Astrocyte (in vitro differentiated cells and primary cell): ENCODE measurements at regions not wholly inside any gene's neighbourhood (a gene's known extent, or its start where the extent isn't known, plus 50 kb on each side); places are given as distances from the start of the nearest gene placed in this dataset.

Experiments used
- EZH2 ChIP-seq: IDR thresholded peaks from 2 replicates; pipeline ENCODE4 v1.6.1; 2012; ENCODE audit warnings: mild to moderate bottlenecking, low read length, inconsistent platforms; ENCODE audit not compliant: insufficient read depth
- TF ChIP-seq, protein P1 (sequence below): IDR thresholded peaks from 2 replicates; pipeline ENCODE4 v1.5.1; 2011; ENCODE audit warnings: low read depth, mild to moderate bottlenecking, inconsistent platforms, low read length, moderate library complexity; ENCODE audit not compliant: insufficient read depth

DNA sequence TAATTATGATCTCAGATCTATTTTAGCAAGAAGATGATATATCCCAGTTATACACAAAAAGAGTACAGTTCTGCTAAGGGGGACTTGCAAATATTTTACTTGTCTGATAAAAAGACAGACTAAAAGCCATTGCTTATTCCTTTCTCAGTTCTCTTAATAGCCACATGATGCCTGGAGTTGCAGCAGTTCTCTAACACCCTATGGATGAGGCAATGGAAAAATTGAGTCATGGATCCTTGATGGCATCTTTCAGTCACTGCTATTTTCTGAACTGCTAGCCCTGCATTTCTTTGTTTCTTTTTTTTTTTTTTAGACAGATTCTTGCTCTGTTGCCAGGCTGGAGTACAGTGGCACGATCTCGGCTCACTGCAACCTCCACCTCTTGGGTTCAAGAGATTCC, 1956.7 kb downstream of the C4orf33 start:
- TF ChIP-seq, protein P1, sequence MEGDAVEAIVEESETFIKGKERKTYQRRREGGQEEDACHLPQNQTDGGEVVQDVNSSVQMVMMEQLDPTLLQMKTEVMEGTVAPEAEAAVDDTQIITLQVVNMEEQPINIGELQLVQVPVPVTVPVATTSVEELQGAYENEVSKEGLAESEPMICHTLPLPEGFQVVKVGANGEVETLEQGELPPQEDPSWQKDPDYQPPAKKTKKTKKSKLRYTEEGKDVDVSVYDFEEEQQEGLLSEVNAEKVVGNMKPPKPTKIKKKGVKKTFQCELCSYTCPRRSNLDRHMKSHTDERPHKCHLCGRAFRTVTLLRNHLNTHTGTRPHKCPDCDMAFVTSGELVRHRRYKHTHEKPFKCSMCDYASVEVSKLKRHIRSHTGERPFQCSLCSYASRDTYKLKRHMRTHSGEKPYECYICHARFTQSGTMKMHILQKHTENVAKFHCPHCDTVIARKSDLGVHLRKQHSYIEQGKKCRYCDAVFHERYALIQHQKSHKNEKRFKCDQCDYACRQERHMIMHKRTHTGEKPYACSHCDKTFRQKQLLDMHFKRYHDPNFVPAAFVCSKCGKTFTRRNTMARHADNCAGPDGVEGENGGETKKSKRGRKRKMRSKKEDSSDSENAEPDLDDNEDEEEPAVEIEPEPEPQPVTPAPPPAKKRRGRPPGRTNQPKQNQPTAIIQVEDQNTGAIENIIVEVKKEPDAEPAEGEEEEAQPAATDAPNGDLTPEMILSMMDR, result no peak
- TF ChIP-seq EZH2, result no peak
